ENCODE measurements at regions not wholly inside any gene's neighbourhood (a gene's known extent, or its start where the extent isn't known, plus 50 kb on each side); places are given as distances from the start of the nearest gene placed in this dataset.
"Not testable (repeated sequence)": the region's sequence is repeated elsewhere in the genome, so short reads cannot be mapped to it uniquely, and the experiment has no call there.

- not testable (repeated sequence) for TF ChIP-seq CTCF, EP300, POLR2A (IDR thresholded peaks at IDR 0.05)
Measured at GRCh38 chr15:20100604-20101270, 440.9 kb downstream of the GOLGA6L6 start.

Measured in upper lobe of left lung (tissue), 4 donors.